ENCODE measurements at regions not wholly inside any gene's neighbourhood (a gene's known extent, or its start where the extent isn't known, plus 50 kb on each side); places are given as distances from the start of the nearest gene placed in this dataset.

DNA sequence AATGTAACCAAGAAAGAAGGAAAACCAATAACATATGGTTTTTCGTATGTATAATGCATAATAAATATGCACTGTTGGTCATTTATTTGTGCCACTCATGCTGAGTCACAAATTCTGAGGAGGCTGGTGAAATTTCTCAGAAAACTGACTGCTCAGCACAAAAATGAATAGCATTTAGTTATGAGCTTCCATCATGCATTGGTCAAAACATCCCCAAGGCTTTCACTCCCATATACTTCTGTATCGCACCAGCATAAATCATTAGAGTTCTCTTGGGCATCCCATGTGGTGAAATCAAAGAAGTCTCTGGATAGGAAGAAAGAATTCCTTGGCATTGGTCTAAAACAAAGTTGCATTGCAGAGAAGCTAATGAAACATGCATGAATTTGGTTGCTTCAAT lies 785.6 kb upstream of the CDH8 start:
- TF ChIP-seq TAF1 (IDR thresholded peaks at IDR 0.05; ENCODE audit: borderline replicate concordance, insufficient read depth, low read length) (no peak), FOXP2 (optimal IDR thresholded peaks at IDR 0.05; ENCODE audit: borderline replicate concordance, extremely low read depth, extremely low read length, insufficient read depth) (no peak), SIN3A (IDR thresholded peaks at IDR 0.05; ENCODE audit: borderline replicate concordance, insufficient read depth, low read length) (no peak), POLR2AphosphoS5 (IDR thresholded peaks at IDR 0.05; ENCODE audit: low read depth, low read length) (no peak)
- TF ChIP-seq, protein P1, sequence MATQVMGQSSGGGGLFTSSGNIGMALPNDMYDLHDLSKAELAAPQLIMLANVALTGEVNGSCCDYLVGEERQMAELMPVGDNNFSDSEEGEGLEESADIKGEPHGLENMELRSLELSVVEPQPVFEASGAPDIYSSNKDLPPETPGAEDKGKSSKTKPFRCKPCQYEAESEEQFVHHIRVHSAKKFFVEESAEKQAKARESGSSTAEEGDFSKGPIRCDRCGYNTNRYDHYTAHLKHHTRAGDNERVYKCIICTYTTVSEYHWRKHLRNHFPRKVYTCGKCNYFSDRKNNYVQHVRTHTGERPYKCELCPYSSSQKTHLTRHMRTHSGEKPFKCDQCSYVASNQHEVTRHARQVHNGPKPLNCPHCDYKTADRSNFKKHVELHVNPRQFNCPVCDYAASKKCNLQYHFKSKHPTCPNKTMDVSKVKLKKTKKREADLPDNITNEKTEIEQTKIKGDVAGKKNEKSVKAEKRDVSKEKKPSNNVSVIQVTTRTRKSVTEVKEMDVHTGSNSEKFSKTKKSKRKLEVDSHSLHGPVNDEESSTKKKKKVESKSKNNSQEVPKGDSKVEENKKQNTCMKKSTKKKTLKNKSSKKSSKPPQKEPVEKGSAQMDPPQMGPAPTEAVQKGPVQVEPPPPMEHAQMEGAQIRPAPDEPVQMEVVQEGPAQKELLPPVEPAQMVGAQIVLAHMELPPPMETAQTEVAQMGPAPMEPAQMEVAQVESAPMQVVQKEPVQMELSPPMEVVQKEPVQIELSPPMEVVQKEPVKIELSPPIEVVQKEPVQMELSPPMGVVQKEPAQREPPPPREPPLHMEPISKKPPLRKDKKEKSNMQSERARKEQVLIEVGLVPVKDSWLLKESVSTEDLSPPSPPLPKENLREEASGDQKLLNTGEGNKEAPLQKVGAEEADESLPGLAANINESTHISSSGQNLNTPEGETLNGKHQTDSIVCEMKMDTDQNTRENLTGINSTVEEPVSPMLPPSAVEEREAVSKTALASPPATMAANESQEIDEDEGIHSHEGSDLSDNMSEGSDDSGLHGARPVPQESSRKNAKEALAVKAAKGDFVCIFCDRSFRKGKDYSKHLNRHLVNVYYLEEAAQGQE (IDR thresholded peaks at IDR 0.05; ENCODE audit: insufficient read depth in 1 of 2, low read depth in 2 of 2, low read length in 2 of 2), result no peak

DNA sequence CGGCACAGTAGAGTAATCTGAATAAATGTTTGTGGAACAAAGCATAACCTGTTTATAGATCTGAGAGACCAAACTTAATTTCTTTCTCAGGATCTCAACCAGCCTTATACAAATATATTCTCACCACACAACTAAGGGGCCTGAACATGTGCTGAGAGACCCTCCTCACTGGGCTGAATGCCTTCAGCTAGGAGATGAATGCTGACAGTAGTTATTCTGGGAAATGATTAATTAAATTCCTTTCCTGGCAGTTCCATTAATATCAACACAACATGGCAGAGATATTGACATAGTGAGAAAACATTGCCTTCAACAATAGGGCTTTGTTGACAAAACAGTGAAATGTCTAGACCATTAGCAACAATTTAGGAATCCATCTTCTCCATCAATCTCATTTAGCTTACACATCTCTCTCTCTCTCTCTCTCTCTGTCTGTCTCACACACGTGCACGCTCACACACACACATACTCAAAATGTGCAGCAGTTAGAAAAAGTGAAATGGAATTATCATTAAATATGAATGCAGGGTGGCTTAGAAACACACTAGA lies 780.8 kb upstream of the CDH8 start:
- TF ChIP-seq POLR2AphosphoS5 (IDR thresholded peaks at IDR 0.05; ENCODE audit: low read depth, low read length) (no peak), SIN3A (IDR thresholded peaks at IDR 0.05; ENCODE audit: borderline replicate concordance, insufficient read depth, low read length) (no peak), FOXP2 (optimal IDR thresholded peaks at IDR 0.05; ENCODE audit: borderline replicate concordance, extremely low read depth, extremely low read length, insufficient read depth) (no peak), TAF1 (IDR thresholded peaks at IDR 0.05; ENCODE audit: borderline replicate concordance, insufficient read depth, low read length) (no peak)
- TF ChIP-seq, protein P1 (IDR thresholded peaks at IDR 0.05; ENCODE audit: insufficient read depth in 1 of 2, low read depth in 2 of 2, low read length in 2 of 2), result no peak

DNA sequence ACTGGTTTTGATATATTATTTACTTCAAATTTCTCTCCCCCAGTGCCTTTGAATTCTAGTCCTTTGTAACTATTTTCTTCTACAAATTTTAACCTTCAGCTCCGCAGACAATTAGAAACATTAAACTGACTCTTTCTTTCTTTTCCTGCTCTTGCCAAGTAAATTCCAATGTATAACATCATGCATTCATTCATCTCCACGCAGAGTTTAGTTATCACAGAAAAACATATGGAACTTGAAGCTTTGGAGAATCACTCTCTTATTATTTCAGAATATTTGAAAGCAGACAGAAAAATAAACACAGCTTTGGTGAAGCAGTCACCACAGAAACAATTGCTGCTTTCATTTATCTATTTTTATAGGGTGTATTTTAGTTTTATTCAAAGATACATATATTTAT lies 778.7 kb upstream of the CDH8 start:
- TF ChIP-seq SIN3A (IDR thresholded peaks at IDR 0.05; ENCODE audit: borderline replicate concordance, insufficient read depth, low read length) (no peak), FOXP2 (optimal IDR thresholded peaks at IDR 0.05; ENCODE audit: borderline replicate concordance, extremely low read depth, extremely low read length, insufficient read depth) (no peak), TAF1 (IDR thresholded peaks at IDR 0.05; ENCODE audit: borderline replicate concordance, insufficient read depth, low read length) (no peak), POLR2AphosphoS5 (IDR thresholded peaks at IDR 0.05; ENCODE audit: low read depth, low read length) (no peak)
- TF ChIP-seq, protein P1 (IDR thresholded peaks at IDR 0.05; ENCODE audit: insufficient read depth in 1 of 2, low read depth in 2 of 2, low read length in 2 of 2), result no peak

DNA sequence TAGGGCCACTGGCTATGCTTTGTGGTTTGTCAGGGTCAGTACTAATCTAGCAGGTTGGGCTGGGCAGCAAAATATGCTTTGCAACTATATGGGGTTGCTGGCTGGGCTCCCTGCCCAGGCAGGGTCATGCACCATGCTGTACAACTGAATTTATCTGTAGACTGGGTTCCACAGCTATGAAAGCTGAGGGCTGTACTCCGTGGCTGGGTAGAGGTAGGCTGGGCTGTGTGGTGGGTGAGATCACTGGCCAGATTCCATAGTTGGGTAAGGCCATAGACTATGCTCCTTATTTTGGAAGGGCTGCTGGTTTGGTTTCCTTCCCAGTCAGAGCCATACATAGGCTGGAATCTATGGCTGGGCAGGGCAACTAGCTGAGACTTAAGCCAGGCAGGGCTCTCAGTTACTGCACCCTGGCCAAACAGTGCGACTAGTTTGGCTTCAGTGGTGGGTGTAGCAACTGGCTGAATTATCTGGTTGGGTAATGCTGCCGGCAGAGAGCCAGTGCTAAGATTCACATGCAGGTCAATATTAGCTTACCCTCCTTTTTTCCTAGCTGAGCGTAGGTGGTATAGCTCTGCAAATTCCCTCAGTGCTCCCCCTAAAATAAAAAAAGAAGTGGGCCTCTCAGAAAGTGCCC lies 769.1 kb upstream of the CDH8 start:
- no peak for TF ChIP-seq POLR2AphosphoS5 (IDR thresholded peaks at IDR 0.05; ENCODE audit: low read depth, low read length)
- TF ChIP-seq TAF1 (IDR thresholded peaks at IDR 0.05; ENCODE audit: borderline replicate concordance, insufficient read depth, low read length), result no peak
- TF ChIP-seq, protein P1 (IDR thresholded peaks at IDR 0.05; ENCODE audit: insufficient read depth in 1 of 2, low read depth in 2 of 2, low read length in 2 of 2), result no peak
- no peak for TF ChIP-seq FOXP2 (optimal IDR thresholded peaks at IDR 0.05; ENCODE audit: borderline replicate concordance, extremely low read depth, extremely low read length, insufficient read depth)
- no peak for TF ChIP-seq SIN3A (IDR thresholded peaks at IDR 0.05; ENCODE audit: borderline replicate concordance, insufficient read depth, low read length)

Data from PFSK-1 (cell line).